ENCODE measurements at regions not wholly inside any gene's neighbourhood (a gene's known extent, or its start where the extent isn't known, plus 50 kb on each side); places are given as distances from the start of the nearest gene placed in this dataset.

GRCh38 chr5:125461641-125462072, 715.2 kb upstream of the ZNF608 start:
- Mint-ChIP-seq H3K9me3 (ENCODE audit: unreplicated experiment) (peaks cover 8% of the 10 kb centered on the region), H3K27ac (ENCODE audit: unreplicated experiment) (no peak overlapping the region), H3K4me3 (ENCODE audit: unreplicated experiment) (no peak overlapping the region), H3K36me3 (ENCODE audit: unreplicated experiment) (peaks cover 21% of the 10 kb centered on the region), H3K4me1 (ENCODE audit: low read depth, unreplicated experiment) (peaks cover 3% of the 10 kb centered on the region), H3K27me3 (ENCODE audit: unreplicated experiment) (peaks cover 2% of the 10 kb centered on the region)
- DNase-seq, result no peak
- no peak for TF ChIP-seq CTCF (IDR thresholded peaks at IDR 0.05; ENCODE audit: partially characterized antibody, unreplicated experiment)

GRCh38 chr5:125463466-125464092, 717.1 kb upstream of the ZNF608 start:
- no peak for TF ChIP-seq CTCF (IDR thresholded peaks at IDR 0.05; ENCODE audit: partially characterized antibody, unreplicated experiment)
- DNase-seq, result no peak
- H3K36me3 Mint-ChIP-seq (ENCODE audit: unreplicated experiment), result peaks cover 12% of the 10 kb centered on the region
- peaks cover 3% of the 10 kb centered on the region for H3K9me3 Mint-ChIP-seq (ENCODE audit: unreplicated experiment)
- H3K27ac Mint-ChIP-seq (ENCODE audit: unreplicated experiment), result no peak overlapping the region
- no peak overlapping the region for H3K4me3 Mint-ChIP-seq (ENCODE audit: unreplicated experiment)
- H3K27me3 Mint-ChIP-seq (ENCODE audit: unreplicated experiment), result no peaks in the 10 kb centered on the region
- peaks cover 3% of the 10 kb centered on the region for H3K4me1 Mint-ChIP-seq (ENCODE audit: low read depth, unreplicated experiment)

- no peaks in the 10 kb centered on the region for H3K36me3 Mint-ChIP-seq (ENCODE audit: unreplicated experiment)
- H3K9me3 Mint-ChIP-seq (ENCODE audit: unreplicated experiment), result peaks cover 1% of the 10 kb centered on the region
- no peak overlapping the region for H3K4me3 Mint-ChIP-seq (ENCODE audit: unreplicated experiment)
- no peak overlapping the region for H3K27ac Mint-ChIP-seq (ENCODE audit: unreplicated experiment)
- DNase-seq, result no peak
- H3K4me1 Mint-ChIP-seq (ENCODE audit: low read depth, unreplicated experiment), result peaks cover 12% of the 10 kb centered on the region
- no peak for TF ChIP-seq CTCF (IDR thresholded peaks at IDR 0.05; ENCODE audit: partially characterized antibody, unreplicated experiment)
- H3K27me3 Mint-ChIP-seq (ENCODE audit: unreplicated experiment), result no peaks in the 10 kb centered on the region
These were observed 718.5 kb upstream of the ZNF608 start for GRCh38 chr5:125464847-125465432.

- Mint-ChIP-seq H3K4me3 (ENCODE audit: unreplicated experiment) (no peak overlapping the region), H3K36me3 (ENCODE audit: unreplicated experiment) (no peaks in the 10 kb centered on the region), H3K4me1 (ENCODE audit: low read depth, unreplicated experiment) (peaks cover 19% of the 10 kb centered on the region), H3K27ac (ENCODE audit: unreplicated experiment) (no peak overlapping the region), H3K27me3 (ENCODE audit: unreplicated experiment) (no peaks in the 10 kb centered on the region), H3K9me3 (ENCODE audit: unreplicated experiment) (peaks cover 1% of the 10 kb centered on the region)
- DNase-seq, result no peak
- TF ChIP-seq CTCF (IDR thresholded peaks at IDR 0.05; ENCODE audit: partially characterized antibody, unreplicated experiment), result no peak
These were observed 719.3 kb upstream of the ZNF608 start for GRCh38 chr5:125465703-125466102.

- Mint-ChIP-seq H3K4me3 (ENCODE audit: unreplicated experiment) (no peak overlapping the region), H3K27me3 (ENCODE audit: unreplicated experiment) (no peaks in the 10 kb centered on the region), H3K36me3 (ENCODE audit: unreplicated experiment) (no peaks in the 10 kb centered on the region), H3K27ac (ENCODE audit: unreplicated experiment) (no peak overlapping the region), H3K9me3 (ENCODE audit: unreplicated experiment) (peaks cover 1% of the 10 kb centered on the region), H3K4me1 (ENCODE audit: low read depth, unreplicated experiment) (peaks cover 27% of the 10 kb centered on the region)
- no peak for DNase-seq
- no peak for TF ChIP-seq CTCF (IDR thresholded peaks at IDR 0.05; ENCODE audit: partially characterized antibody, unreplicated experiment)
These were observed 720.8 kb upstream of the ZNF608 start for GRCh38 chr5:125467222-125467621.

Measured in glutamatergic neuron (in vitro differentiated cells).